IMR-90 (cell line): ENCODE measurements at regions not wholly inside any gene's neighbourhood (a gene's known extent, or its start where the extent isn't known, plus 50 kb on each side); places are given as distances from the start of the nearest gene placed in this dataset.

Experiments
- ATAC-seq: fragments of 200-7000 bp; cut with Tn5 transposase; 2 replicates; pipeline ENCODE4 v1.9.1; 2020; ENCODE audit warnings: low read depth, mild to moderate bottlenecking, moderate library complexity
- BruUV-seq: library from RNA; stranded (reverse); fragments of 400-500 nt; replicated peaks from 2 replicates; lab custom pipeline; 2021; lab: Mats Ljungman, UMichigan
- CTCF ChIA-PET: fragments of 300-600 bp; formaldehyde crosslinking; extraction: SDS; loops from one replicate; lab custom pipeline; 2021; ENCODE audit warnings: antibody characterized with exemption; lab: Yijun Ruan, JAX
- POLR2A ChIA-PET: fragments of 300-600 bp; sonication (Branson Sonifier 250); formaldehyde crosslinking; loops from one replicate; lab custom pipeline; 2022; ENCODE audit warnings: antibody characterized with exemption; ENCODE audit not compliant: unreplicated experiment; lab: Charles Lee
- DNase-seq: peaks from one replicate; pipeline ENCODE4 v3.0.0; 2013
- H2AFZ ChIP-seq: replicated peaks from 2 replicates; pipeline ENCODE3; 2013; ENCODE audit warnings: low read length, mild to moderate bottlenecking; ENCODE audit not compliant: poor library complexity
- H2AK5ac ChIP-seq: 2 replicates; pipeline ENCODE4 v1.6.1; 2013; ENCODE audit warnings: low read depth, low read length, inconsistent platforms
- H2AK9ac ChIP-seq: replicated peaks from 2 replicates; pipeline ENCODE3; 2013; ENCODE audit warnings: mild to moderate bottlenecking, low read depth, low read length, moderate library complexity; ENCODE audit not compliant: poor library complexity
- H2BK120ac ChIP-seq: 2 replicates; pipeline ENCODE4 v1.6.1; 2013; ENCODE audit warnings: low read depth, low read length, inconsistent platforms
- H2BK15ac ChIP-seq: 3 replicates; pipeline ENCODE4 v1.6.1; 2013; ENCODE audit warnings: low read depth, low read length, inconsistent platforms
- H2BK20ac ChIP-seq: 2 replicates; pipeline ENCODE4 v1.6.1; 2013; ENCODE audit warnings: low read depth, mild to moderate bottlenecking, inconsistent platforms, low read length, moderate library complexity
- H2BK5ac ChIP-seq: 2 replicates; pipeline ENCODE4 v1.6.1; 2013; ENCODE audit warnings: mild to moderate bottlenecking, low read depth, low read length, inconsistent platforms; ENCODE audit not compliant: poor library complexity, severe bottlenecking
- H3K14ac ChIP-seq: replicated peaks from 2 replicates; pipeline ENCODE4 v1.6.1; 2013; ENCODE audit warnings: low read depth, low read length, inconsistent platforms
- H3K18ac ChIP-seq: 2 replicates; pipeline ENCODE4 v1.6.1; 2013; ENCODE audit warnings: low read depth, low read length, control low read depth
- H3K23ac ChIP-seq: 2 replicates; pipeline ENCODE4 v1.6.1; 2013; ENCODE audit warnings: low read depth, low read length, inconsistent platforms
- H3K27ac ChIP-seq: 2 replicates; pipeline ENCODE4 v1.5.1; 2013; ENCODE audit warnings: mild to moderate bottlenecking, control low read depth, low read length; ENCODE audit not compliant: insufficient read depth
- H3K27me3 ChIP-seq: 2 replicates; pipeline ENCODE4 v1.6.1; 2013; ENCODE audit warnings: low read length; ENCODE audit not compliant: control insufficient read depth, insufficient read depth
- H3K36me3 ChIP-seq: 2 replicates; pipeline ENCODE4 v1.6.1; 2013; ENCODE audit warnings: low read length, mixed read lengths; ENCODE audit not compliant: control insufficient read depth, insufficient read depth
- H3K4ac ChIP-seq: 2 replicates; pipeline ENCODE4 v1.6.1; 2013; ENCODE audit warnings: low read depth, low read length, inconsistent platforms
- H3K4me1 ChIP-seq: 2 replicates; pipeline ENCODE4 v1.6.1; 2013; ENCODE audit warnings: low read length, mixed read lengths; ENCODE audit not compliant: control insufficient read depth, insufficient read depth
- H3K4me2 ChIP-seq: 2 replicates; pipeline ENCODE4 v1.6.1; 2013; ENCODE audit warnings: low read depth, mild to moderate bottlenecking, control low read depth, low read length, moderate library complexity
- H3K4me3 ChIP-seq: 2 replicates; pipeline ENCODE4 v1.5.1; 2013; ENCODE audit warnings: low read depth, mild to moderate bottlenecking, control low read depth, low read length, moderate library complexity; ENCODE audit not compliant: insufficient read depth
- H3K56ac ChIP-seq: 2 replicates; pipeline ENCODE4 v1.6.1; 2013; ENCODE audit warnings: low read length, inconsistent platforms; ENCODE audit not compliant: insufficient read depth; ENCODE audit errors: extremely low read depth
- H3K79me1 ChIP-seq, 2 experiments: 2 replicates each; pipeline ENCODE4 v1.6.1; 2013; ENCODE audit warnings: low read length in 2 of 2, inconsistent platforms in 1 of 2, low read depth in 1 of 2
- H3K9ac ChIP-seq: 2 replicates; pipeline ENCODE4 v1.6.1; 2013; ENCODE audit warnings: low read depth, low read length, control low read depth
- H3K9me1 ChIP-seq: 2 replicates; pipeline ENCODE4 v1.6.1; 2013; ENCODE audit warnings: low read length, inconsistent platforms; ENCODE audit not compliant: insufficient read depth
- H3K9me3 ChIP-seq: 2 replicates; pipeline ENCODE4 v1.6.1; 2013; ENCODE audit warnings: low read length; ENCODE audit not compliant: control insufficient read depth, insufficient read depth
- H4K20me1 ChIP-seq: 2 replicates; pipeline ENCODE4 v1.6.1; 2013; ENCODE audit warnings: low read length, inconsistent platforms; ENCODE audit not compliant: insufficient read depth
- H4K5ac ChIP-seq: 2 replicates; pipeline ENCODE4 v1.6.1; 2013; ENCODE audit warnings: mild to moderate bottlenecking, low read depth, low read length, control low read depth
- H4K8ac ChIP-seq, 2 experiments: 2 replicates each; pipeline ENCODE4 v1.6.1; 2013; ENCODE audit warnings: low read depth in 2 of 2, low read length in 2 of 2, control low read depth in 1 of 2, inconsistent platforms in 1 of 2
- H4K91ac ChIP-seq: 2 replicates; pipeline ENCODE4 v1.6.1; 2013; ENCODE audit warnings: low read depth, low read length, inconsistent platforms; ENCODE audit not compliant: insufficient read depth
- CHD1 ChIP-seq: IDR thresholded peaks from 2 replicates; pipeline ENCODE4 v1.6.1; 2012; ENCODE audit warnings: low read depth, low read length, improper control_type of control experiment
- ELK1 ChIP-seq: fragments of 150-350 bp; IDR thresholded peaks from 2 replicates; pipeline ENCODE4 v1.6.1; 2016; ENCODE audit warnings: low read depth, mild to moderate bottlenecking, low read length, moderate library complexity, borderline replicate concordance
- MXI1 ChIP-seq: IDR thresholded peaks from 2 replicates; pipeline ENCODE4 v1.6.1; 2012; ENCODE audit warnings: low read depth, mild to moderate bottlenecking, low read length, moderate library complexity, borderline replicate concordance
- POLR2A ChIP-seq: IDR thresholded peaks from 2 replicates; pipeline ENCODE4 v1.6.1; 2012; ENCODE audit warnings: mild to moderate bottlenecking, low read depth, low read length
- RFX5 ChIP-seq: IDR thresholded peaks from 2 replicates; pipeline ENCODE4 v1.8.0; 2012; ENCODE audit warnings: low read depth, mild to moderate bottlenecking, low read length, moderate library complexity
- SMC3 ChIP-seq: fragments of 150-350 bp; IDR thresholded peaks from 2 replicates; pipeline ENCODE4 v1.6.1; 2016; ENCODE audit warnings: low read depth, mild to moderate bottlenecking, antibody characterized with exemption, low read length, moderate library complexity
- WGBS, 2 experiments: methylation state at CpG; one replicate each; pipeline versions ENCODE4 v1.1.5 to v1.1.7; 2013; ENCODE audit warnings: missing lambda C conversion rate in 2 of 2; ENCODE audit not compliant: insufficient read length in 1 of 2; ENCODE audit errors: extremely low coverage in 2 of 2; 5-methylcytosine and 5-hydroxymethylcytosine counted together
- dilution Hi-C: fragments of 300-500 bp; cut with HindIII; formaldehyde crosslinking; loops from one replicate; pipeline ENCODE4 v1.14.3; 2018; ENCODE audit warnings: low sequenced_read_pairs; ENCODE audit not compliant: unreplicated experiment
- in situ Hi-C: fragments of 300-500 bp; cut with MboI; formaldehyde crosslinking; loops from 3 replicates; pipeline ENCODE4 v1.14.3; 2019; ENCODE audit warnings: low sequenced_read_pairs, inconsistent platforms, mixed read lengths
- intact Hi-C: fragments of 100-400 bp; cut with micrococcal nuclease; formaldehyde crosslinking; loops from 2 replicates; pipeline ENCODE4 v1.10.0; 2022

GRCh38 chr4:157964463-157964862 is 208.4 kb downstream of the GASK1B start:
- H2BK15ac ChIP-seq = no peak overlapping the region
- H2AFZ ChIP-seq = no peak overlapping the region
- no peak overlapping the region for H4K8ac ChIP-seq
- no peak overlapping the region for H2BK120ac ChIP-seq
- no peak for TF ChIP-seq POLR2A
- no peak for TF ChIP-seq RFX5
- TF ChIP-seq MXI1 = no peak
- TF ChIP-seq CHD1 = no peak
- no peak for TF ChIP-seq ELK1
- TF ChIP-seq SMC3 = no peak
- H4K91ac ChIP-seq = no peak overlapping the region
- H3K9me1 ChIP-seq = no peaks in the 10 kb centered on the region
- no peak overlapping the region for H2AK5ac ChIP-seq
- H3K36me3 ChIP-seq = no peaks in the 10 kb centered on the region
- H3K4me3 ChIP-seq = no peak overlapping the region
- ATAC-seq (no peak), DNase-seq (no peak)
- in situ Hi-C loops = no loop called here
- intact Hi-C loops = no loop called here
- no peaks in the 10 kb centered on the region for H3K79me1 ChIP-seq
- ChIA-PET CTCF (no interaction called here), POLR2A (no interaction called here)
- WGBS, 2 experiments = no CpG with 5 or more reads among the region's 2 CpGs
- no TSS peak for BruUV-seq
- H3K4ac ChIP-seq = no peak overlapping the region
- no peaks in the 10 kb centered on the region for H3K27me3 ChIP-seq
- no peaks in the 10 kb centered on the region for H3K9me3 ChIP-seq
- H4K5ac ChIP-seq = no peak overlapping the region
- no peak overlapping the region for H3K56ac ChIP-seq
- no peak overlapping the region for H2BK20ac ChIP-seq
- no peak overlapping the region for H2AK9ac ChIP-seq
- H3K9ac ChIP-seq = no peak overlapping the region
- no peak overlapping the region for H3K18ac ChIP-seq
- no peaks in the 10 kb centered on the region for H3K4me1 ChIP-seq
- H3K23ac ChIP-seq = no peak overlapping the region
- no peaks in the 10 kb centered on the region for H4K20me1 ChIP-seq
- no peak overlapping the region for H3K14ac ChIP-seq
- dilution Hi-C loops = no loop called here
- H3K4me2 ChIP-seq = no peak overlapping the region
- H2BK5ac ChIP-seq = no peak overlapping the region
- no peak overlapping the region for H3K27ac ChIP-seq
